ENCODE measurements at regions not wholly inside any gene's neighbourhood (a gene's known extent, or its start where the extent isn't known, plus 50 kb on each side); places are given as distances from the start of the nearest gene placed in this dataset.

DNA sequence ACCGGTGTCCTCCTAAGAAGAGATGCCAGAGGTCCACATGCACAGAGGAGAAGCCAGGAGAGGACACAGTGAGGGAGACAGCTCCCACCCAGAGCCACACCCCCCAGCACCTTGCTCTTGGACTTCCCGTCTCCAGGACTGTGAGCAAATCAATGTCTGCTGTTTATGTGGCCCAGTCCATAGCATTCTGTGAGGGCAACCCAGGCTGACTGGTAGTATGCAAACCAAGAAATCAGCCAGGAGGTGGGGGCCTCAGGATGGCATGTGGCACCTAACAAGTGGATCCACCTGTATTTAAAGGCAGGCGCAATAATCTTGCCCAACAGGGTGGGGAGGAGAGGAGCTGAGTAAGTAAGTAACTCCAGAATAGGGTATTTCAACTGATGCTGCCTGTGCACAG, 136.4 kb downstream of the BRD1 start:
- no peak for ATAC-seq (ENCODE audit: low FRiP score)
- TF ChIP-seq, protein P1, sequence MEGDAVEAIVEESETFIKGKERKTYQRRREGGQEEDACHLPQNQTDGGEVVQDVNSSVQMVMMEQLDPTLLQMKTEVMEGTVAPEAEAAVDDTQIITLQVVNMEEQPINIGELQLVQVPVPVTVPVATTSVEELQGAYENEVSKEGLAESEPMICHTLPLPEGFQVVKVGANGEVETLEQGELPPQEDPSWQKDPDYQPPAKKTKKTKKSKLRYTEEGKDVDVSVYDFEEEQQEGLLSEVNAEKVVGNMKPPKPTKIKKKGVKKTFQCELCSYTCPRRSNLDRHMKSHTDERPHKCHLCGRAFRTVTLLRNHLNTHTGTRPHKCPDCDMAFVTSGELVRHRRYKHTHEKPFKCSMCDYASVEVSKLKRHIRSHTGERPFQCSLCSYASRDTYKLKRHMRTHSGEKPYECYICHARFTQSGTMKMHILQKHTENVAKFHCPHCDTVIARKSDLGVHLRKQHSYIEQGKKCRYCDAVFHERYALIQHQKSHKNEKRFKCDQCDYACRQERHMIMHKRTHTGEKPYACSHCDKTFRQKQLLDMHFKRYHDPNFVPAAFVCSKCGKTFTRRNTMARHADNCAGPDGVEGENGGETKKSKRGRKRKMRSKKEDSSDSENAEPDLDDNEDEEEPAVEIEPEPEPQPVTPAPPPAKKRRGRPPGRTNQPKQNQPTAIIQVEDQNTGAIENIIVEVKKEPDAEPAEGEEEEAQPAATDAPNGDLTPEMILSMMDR (IDR thresholded peaks at IDR 0.05), result no peak
- DNase-seq (ENCODE audit: low spot score), result no peak

GRCh38 chr22:49690454-49690853, 137.2 kb downstream of the BRD1 start:
- no peak for DNase-seq (ENCODE audit: low spot score)
- ATAC-seq (ENCODE audit: low FRiP score), result no peak
- TF ChIP-seq, protein P1 (IDR thresholded peaks at IDR 0.05), result no peak

DNA sequence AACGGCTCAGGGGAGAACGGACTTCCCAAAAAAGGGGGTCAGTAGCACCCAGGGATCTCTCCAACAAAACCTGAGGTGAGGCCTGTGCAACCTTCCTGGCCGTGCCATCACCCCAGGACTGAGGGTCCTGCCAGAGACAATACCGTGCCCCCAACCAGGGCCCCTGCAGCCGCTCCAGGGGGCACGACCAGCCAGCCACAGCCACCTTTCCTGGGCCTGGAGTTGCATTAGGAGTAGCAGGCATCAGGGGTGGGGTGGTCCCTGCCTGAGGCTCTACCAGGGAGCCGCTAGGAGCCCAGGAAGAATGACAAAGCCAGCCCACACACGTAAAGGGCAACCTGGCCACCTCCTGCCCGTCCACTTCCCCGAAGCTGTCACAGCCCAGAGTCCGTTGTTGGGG, 137.8 kb downstream of the BRD1 start:
- ATAC-seq (ENCODE audit: low FRiP score), result no peak
- no peak for DNase-seq (ENCODE audit: low spot score)
- TF ChIP-seq, protein P1 (IDR thresholded peaks at IDR 0.05), result no peak

DNA sequence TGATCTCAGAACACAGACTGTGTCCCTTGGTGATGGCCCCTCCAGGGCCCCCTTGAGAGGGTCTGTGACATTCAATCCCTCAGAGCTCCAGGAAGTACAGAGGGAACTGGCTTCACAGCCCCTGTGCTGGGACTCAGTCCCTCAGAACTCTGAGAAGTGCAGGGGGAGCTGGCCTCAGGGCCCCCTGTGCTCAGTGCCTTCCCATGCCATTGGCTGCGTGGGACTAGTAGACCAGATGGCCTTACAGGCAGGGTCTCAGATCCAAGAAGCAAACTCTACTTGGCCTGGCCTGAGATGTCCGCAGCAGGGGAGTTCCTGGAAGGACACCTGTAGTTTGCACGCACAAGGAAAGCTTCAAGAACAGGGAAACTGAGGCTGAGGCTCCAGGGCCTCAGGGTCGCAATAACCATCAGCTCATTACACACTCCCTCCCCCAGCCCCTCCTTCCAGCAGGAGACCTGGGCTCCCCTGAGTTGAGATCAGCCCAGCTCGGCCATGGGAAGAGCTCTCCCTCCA, 138.4 kb downstream of the BRD1 start:
- DNase-seq (ENCODE audit: low spot score) (no peak), ATAC-seq (ENCODE audit: low FRiP score) (no peak)
- TF ChIP-seq, protein P1 (IDR thresholded peaks at IDR 0.05), result no peak

GRCh38 chr22:49688516-49689254, 139.0 kb downstream of the BRD1 start:
- DNase-seq (ENCODE audit: low spot score), result no peak
- no peak for ATAC-seq (ENCODE audit: low FRiP score)
- TF ChIP-seq, protein P1 (IDR thresholded peaks at IDR 0.05), result no peak

- ATAC-seq (ENCODE audit: low FRiP score), result no peak
- TF ChIP-seq, protein P1 (IDR thresholded peaks at IDR 0.05), result no peak
- DNase-seq (ENCODE audit: low spot score), result no peak
These were observed 139.7 kb downstream of the BRD1 start for GRCh38 chr22:49687786-49688515.

Data from omental fat pad (tissue), 3 donors.